RWPE2 (cell line): ENCODE measurements at regions not wholly inside any gene's neighbourhood (a gene's known extent, or its start where the extent isn't known, plus 50 kb on each side); places are given as distances from the start of the nearest gene placed in this dataset.

Experiments
- ATAC-seq: fragments of 200-7000 bp; cut with Tn5 transposase; 3 replicates; pipeline ENCODE4 v1.9.1; 2021; ENCODE audit warnings: low read depth
- DNase-seq: peaks from one replicate; pipeline ENCODE4 v3.0.0-alpha.2; 2020; ENCODE audit warnings: low spot score
- H3K27ac ChIP-seq: fragments of 450-650 bp; 2 replicates; pipeline ENCODE4 v1.5.1; 2017; ENCODE audit warnings: mild to moderate bottlenecking; ENCODE audit not compliant: poor library complexity, severe bottlenecking
- H3K27me3 ChIP-seq: fragments of 250-450 bp; sonication (Bioruptor Pico); 2 replicates; pipeline ENCODE4 v1.5.1; 2021; ENCODE audit warnings: mild to moderate bottlenecking, moderate library complexity; ENCODE audit not compliant: insufficient read depth, poor library complexity, severe bottlenecking
- H3K36me3 ChIP-seq: fragments of 250-450 bp; sonication (Bioruptor Pico); 2 replicates; pipeline ENCODE4 v1.5.1; 2020; ENCODE audit warnings: low read depth, mild to moderate bottlenecking, moderate library complexity
- H3K4me1 ChIP-seq: fragments of 250-450 bp; sonication (Bioruptor Pico); 2 replicates; pipeline ENCODE4 v1.5.1; 2021; ENCODE audit warnings: mild to moderate bottlenecking, moderate library complexity; ENCODE audit not compliant: insufficient read depth, poor library complexity, severe bottlenecking
- H3K4me3 ChIP-seq: fragments of 250-450 bp; sonication (Bioruptor Pico); 2 replicates; pipeline ENCODE4 v1.5.1; 2021; ENCODE audit warnings: mild to moderate bottlenecking, moderate library complexity; ENCODE audit not compliant: severe bottlenecking
- H3K9me3 ChIP-seq: fragments of 250-450 bp; sonication (Bioruptor Pico); 2 replicates; pipeline ENCODE4 v1.5.1; 2021; ENCODE audit warnings: mild to moderate bottlenecking, moderate library complexity; ENCODE audit not compliant: severe bottlenecking
- TF ChIP-seq, protein P1 (sequence below): fragments of 450-650 bp; IDR thresholded peaks from one replicate; pipeline ENCODE4 v1.5.1; 2017; ENCODE audit warnings: mild to moderate bottlenecking, moderate library complexity; ENCODE audit not compliant: poor library complexity, severe bottlenecking

DNA sequence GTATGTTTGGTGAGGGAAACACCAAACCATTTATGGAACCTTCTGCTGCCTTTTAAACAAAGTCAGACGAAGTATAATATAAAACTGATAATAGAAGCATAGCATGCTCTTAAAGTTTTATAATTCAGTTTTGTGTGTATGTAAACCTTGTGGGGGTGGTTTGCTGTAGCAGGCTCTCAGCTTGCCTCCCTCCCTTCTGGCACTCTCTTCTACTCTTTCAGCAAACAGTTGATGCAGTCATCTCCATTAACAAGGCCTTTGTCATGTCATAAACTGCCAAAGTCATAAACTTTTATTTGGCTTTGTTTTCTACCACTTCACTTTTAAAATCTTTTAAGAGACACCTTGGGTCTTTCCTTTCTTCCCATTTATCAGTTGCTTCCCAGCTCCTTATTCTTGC, 448.2 kb upstream of the SETBP1 start:
- Histone ChIP-seq H3K27ac (no peak overlapping the region), H3K36me3 (no peaks in the 10 kb centered on the region), H3K27me3 (no peaks in the 10 kb centered on the region), H3K4me1 (no peaks in the 10 kb centered on the region), H3K4me3 (no peak overlapping the region), H3K9me3 (no peaks in the 10 kb centered on the region)
- DNase-seq (no peak), ATAC-seq (no peak)
- TF ChIP-seq, protein P1, sequence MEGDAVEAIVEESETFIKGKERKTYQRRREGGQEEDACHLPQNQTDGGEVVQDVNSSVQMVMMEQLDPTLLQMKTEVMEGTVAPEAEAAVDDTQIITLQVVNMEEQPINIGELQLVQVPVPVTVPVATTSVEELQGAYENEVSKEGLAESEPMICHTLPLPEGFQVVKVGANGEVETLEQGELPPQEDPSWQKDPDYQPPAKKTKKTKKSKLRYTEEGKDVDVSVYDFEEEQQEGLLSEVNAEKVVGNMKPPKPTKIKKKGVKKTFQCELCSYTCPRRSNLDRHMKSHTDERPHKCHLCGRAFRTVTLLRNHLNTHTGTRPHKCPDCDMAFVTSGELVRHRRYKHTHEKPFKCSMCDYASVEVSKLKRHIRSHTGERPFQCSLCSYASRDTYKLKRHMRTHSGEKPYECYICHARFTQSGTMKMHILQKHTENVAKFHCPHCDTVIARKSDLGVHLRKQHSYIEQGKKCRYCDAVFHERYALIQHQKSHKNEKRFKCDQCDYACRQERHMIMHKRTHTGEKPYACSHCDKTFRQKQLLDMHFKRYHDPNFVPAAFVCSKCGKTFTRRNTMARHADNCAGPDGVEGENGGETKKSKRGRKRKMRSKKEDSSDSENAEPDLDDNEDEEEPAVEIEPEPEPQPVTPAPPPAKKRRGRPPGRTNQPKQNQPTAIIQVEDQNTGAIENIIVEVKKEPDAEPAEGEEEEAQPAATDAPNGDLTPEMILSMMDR: no peak

DNA sequence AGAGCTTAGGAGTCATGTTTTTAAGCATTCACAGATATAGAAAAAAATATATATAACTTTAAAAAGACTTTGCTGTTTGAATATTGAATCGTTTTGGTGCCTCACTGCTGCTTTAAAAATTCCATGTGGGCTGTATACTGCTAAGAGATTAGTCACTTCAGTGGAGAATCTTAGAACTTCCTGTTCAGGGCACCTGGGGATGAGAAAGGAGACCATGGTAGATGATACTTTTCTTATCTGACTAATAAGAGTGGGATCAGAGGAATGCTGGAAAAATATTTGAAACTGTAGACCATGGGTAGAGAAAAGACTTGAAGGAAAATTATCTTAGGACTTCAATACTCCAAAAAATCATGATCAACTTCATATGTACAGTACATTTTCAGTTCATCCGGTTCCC, 442.2 kb upstream of the SETBP1 start:
- H3K36me3 ChIP-seq: no peaks in the 10 kb centered on the region
- H3K27me3 ChIP-seq: no peaks in the 10 kb centered on the region
- no peak overlapping the region for H3K27ac ChIP-seq
- ATAC-seq: peak; percentile 76; the same call in 2 of the 3 replicates
- H3K4me1 ChIP-seq: no peaks in the 10 kb centered on the region
- no peak overlapping the region for H3K4me3 ChIP-seq
- H3K9me3 ChIP-seq: no peaks in the 10 kb centered on the region
- TF ChIP-seq, protein P1: no peak
- no peak for DNase-seq

DNA sequence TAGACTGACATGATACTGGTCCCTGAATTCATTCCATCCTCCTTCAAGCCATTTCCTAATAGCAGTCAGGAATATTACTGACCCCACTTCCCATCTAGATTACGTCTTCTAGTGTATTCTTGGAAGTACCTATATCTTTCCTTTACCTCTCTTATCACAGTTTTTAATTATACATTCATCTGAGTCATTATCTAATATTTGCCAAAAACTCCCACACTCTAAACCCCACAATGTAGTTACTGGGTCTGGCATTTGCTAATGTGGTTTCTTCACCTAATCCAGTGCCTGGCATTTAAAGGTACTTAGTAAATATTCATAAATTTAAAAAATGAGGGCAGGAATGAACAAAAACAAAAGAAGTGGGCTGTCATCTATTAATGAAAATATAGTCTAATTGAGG, 441.8 kb upstream of the SETBP1 start:
- Histone ChIP-seq H3K27me3 (no peaks in the 10 kb centered on the region), H3K4me1 (no peaks in the 10 kb centered on the region), H3K27ac (no peak overlapping the region), H3K9me3 (no peaks in the 10 kb centered on the region), H3K36me3 (no peaks in the 10 kb centered on the region), H3K4me3 (no peak overlapping the region)
- no peak for DNase-seq
- TF ChIP-seq, protein P1: no peak
- ATAC-seq: no peak

DNA sequence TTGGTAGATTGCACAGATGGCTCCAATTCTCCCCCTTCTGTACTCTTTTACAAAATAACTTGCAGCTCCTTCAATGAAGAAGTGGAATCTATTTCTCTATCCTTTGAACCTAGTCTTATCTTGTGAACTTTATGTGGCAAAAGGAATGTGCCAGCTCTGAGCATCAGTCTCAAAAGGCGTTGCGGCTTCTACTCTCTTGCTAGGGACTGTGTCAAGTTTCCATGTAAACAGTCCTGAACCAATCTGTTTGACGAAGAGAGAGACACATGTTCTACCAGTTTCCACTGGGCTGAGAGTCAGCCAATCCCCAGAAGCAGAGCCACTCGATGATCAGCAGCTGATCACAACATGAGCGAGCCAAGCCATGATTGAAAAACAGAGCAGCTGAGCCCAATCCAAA, 439.7 kb upstream of the SETBP1 start:
- ATAC-seq (no peak), DNase-seq (no peak)
- Histone ChIP-seq H3K4me1 (no peaks in the 10 kb centered on the region), H3K36me3 (no peaks in the 10 kb centered on the region), H3K27ac (no peak overlapping the region), H3K9me3 (no peaks in the 10 kb centered on the region), H3K4me3 (no peak overlapping the region), H3K27me3 (no peaks in the 10 kb centered on the region)
- TF ChIP-seq, protein P1: no peak

DNA sequence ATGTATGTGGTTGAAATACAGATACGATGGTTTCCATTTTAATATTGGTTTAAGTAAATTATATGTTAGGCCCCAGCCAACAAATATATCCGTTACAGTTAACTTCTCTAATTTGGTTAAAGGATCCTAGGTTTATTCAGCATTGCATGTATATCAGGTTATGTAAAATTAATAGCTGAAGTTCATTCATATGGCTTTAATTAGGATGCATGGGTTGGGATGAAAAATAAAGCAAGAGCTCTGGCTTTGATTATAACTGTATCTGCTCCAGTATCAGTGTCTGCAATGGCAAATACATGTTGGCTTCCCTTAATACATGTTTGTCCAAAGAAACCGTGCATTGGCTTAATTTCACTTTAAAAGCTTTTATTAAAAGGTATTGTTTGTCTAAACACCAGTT, 435.7 kb upstream of the SETBP1 start:
- no peaks in the 10 kb centered on the region for H3K36me3 ChIP-seq
- no peak overlapping the region for H3K27ac ChIP-seq
- H3K4me3 ChIP-seq: no peak overlapping the region
- TF ChIP-seq, protein P1: no peak
- H3K9me3 ChIP-seq: no peaks in the 10 kb centered on the region
- H3K4me1 ChIP-seq: no peaks in the 10 kb centered on the region
- H3K27me3 ChIP-seq: no peaks in the 10 kb centered on the region
- DNase-seq: no peak
- no peak for ATAC-seq
